Loucy (cell line): ENCODE measurements at regions not wholly inside any gene's neighbourhood (a gene's known extent, or its start where the extent isn't known, plus 50 kb on each side); places are given as distances from the start of the nearest gene placed in this dataset.

ENCODE experiments used
- EZH2phosphoT487 ChIP-seq: fragments of 200-600 bp; IDR thresholded peaks from 2 replicates; pipeline ENCODE4 v1.6.1; 2018; ENCODE audit warnings: antibody characterized with exemption, mild to moderate bottlenecking, moderate library complexity, borderline replicate concordance
- TF ChIP-seq, protein P1 (sequence below): fragments of 200-600 bp; sonication (generic); conservative IDR thresholded peaks from 2 replicates; pipeline ENCODE4 v1.5.1; 2014; ENCODE audit warnings: mild to moderate bottlenecking, antibody characterized with exemption, low read length

GRCh38 chr2:183868153-183868552 is 730.2 kb upstream of the ZNF804A start:
- TF ChIP-seq, protein P1, sequence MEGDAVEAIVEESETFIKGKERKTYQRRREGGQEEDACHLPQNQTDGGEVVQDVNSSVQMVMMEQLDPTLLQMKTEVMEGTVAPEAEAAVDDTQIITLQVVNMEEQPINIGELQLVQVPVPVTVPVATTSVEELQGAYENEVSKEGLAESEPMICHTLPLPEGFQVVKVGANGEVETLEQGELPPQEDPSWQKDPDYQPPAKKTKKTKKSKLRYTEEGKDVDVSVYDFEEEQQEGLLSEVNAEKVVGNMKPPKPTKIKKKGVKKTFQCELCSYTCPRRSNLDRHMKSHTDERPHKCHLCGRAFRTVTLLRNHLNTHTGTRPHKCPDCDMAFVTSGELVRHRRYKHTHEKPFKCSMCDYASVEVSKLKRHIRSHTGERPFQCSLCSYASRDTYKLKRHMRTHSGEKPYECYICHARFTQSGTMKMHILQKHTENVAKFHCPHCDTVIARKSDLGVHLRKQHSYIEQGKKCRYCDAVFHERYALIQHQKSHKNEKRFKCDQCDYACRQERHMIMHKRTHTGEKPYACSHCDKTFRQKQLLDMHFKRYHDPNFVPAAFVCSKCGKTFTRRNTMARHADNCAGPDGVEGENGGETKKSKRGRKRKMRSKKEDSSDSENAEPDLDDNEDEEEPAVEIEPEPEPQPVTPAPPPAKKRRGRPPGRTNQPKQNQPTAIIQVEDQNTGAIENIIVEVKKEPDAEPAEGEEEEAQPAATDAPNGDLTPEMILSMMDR: no peak
- TF ChIP-seq EZH2phosphoT487: no peak
